ENCODE measurements at regions not wholly inside any gene's neighbourhood (a gene's known extent, or its start where the extent isn't known, plus 50 kb on each side); places are given as distances from the start of the nearest gene placed in this dataset.

GRCh38 chr5:74154526-74154925, 486.0 kb downstream of the ENC1 start:
- ATAC-seq (no peak), DNase-seq (no peak)
- 80 to 98% (median 82%) methylated on average over 3 of the region's 3 CpGs for WGBS, 4 donors
- intact Hi-C loops (cut with DNase I): no loop called here
- Histone ChIP-seq H3K4me1 (peaks cover 0 to 3% (median 0%) of the 10 kb centered on the region in 12 donors), H3K36me3 (no peaks in the 10 kb centered on the region), H3K27me3 (no peaks in the 10 kb centered on the region), H3K27ac (no peak overlapping the region), H3K9me3 (no peaks in the 10 kb centered on the region), H3K4me3 (no peak overlapping the region)
- TF ChIP-seq CTCF (IDR thresholded peaks at IDR 0.05) (no peak), POLR2A (IDR thresholded peaks at IDR 0.05) (no peak)

- WGBS, 4 donors: 65 to 76% (median 74%) methylated on average over 1 of the region's 1 CpG
- intact Hi-C loops (cut with DNase I): no loop called here
- Histone ChIP-seq H3K4me1 (peaks cover 0 to 3% (median 0%) of the 10 kb centered on the region in 12 donors), H3K9me3 (no peaks in the 10 kb centered on the region), H3K27ac (no peak overlapping the region), H3K27me3 (no peaks in the 10 kb centered on the region), H3K36me3 (no peaks in the 10 kb centered on the region), H3K4me3 (no peak overlapping the region)
- no peak for TF ChIP-seq POLR2A (IDR thresholded peaks at IDR 0.05)
- TF ChIP-seq CTCF (IDR thresholded peaks at IDR 0.05): no peak
- DNase-seq (no peak), ATAC-seq (no peak)
These were observed 487.2 kb downstream of the ENC1 start for GRCh38 chr5:74153255-74153790.

- Histone ChIP-seq H3K4me3 (no peak overlapping the region), H3K27me3 (no peaks in the 10 kb centered on the region), H3K9me3 (no peaks in the 10 kb centered on the region), H3K4me1 (peaks cover 0 to 4% (median 0%) of the 10 kb centered on the region in 12 donors), H3K36me3 (no peaks in the 10 kb centered on the region), H3K27ac (no peak overlapping the region)
- no peak for ATAC-seq
- TF ChIP-seq POLR2A (IDR thresholded peaks at IDR 0.05) (no peak), CTCF (IDR thresholded peaks at IDR 0.05) (no peak)
- intact Hi-C loops (cut with DNase I): no loop called here
- no peak for DNase-seq
- WGBS, 4 donors: 78 to 83% (median 80%) methylated on average over 6 of the region's 6 CpGs
These were observed 487.8 kb downstream of the ENC1 start for GRCh38 chr5:74152625-74153254.

- no peak for ATAC-seq
- 90 to 93% (median 92%) methylated on average over 4 of the region's 4 CpGs for WGBS, 4 donors
These were observed 488.4 kb downstream of the ENC1 start for GRCh38 chr5:74152136-74152535.

More at GRCh38 chr5:74152136-74152535, 488.4 kb downstream of the ENC1 start:
- Histone ChIP-seq H3K9me3 (no peaks in the 10 kb centered on the region), H3K4me3 (no peak overlapping the region), H3K36me3 (no peaks in the 10 kb centered on the region), H3K27me3 (no peaks in the 10 kb centered on the region), H3K4me1 (peaks cover 0 to 4% (median 0%) of the 10 kb centered on the region in 12 donors), H3K27ac (no peak overlapping the region)
- intact Hi-C loops (cut with DNase I): no loop called here
- no peak for DNase-seq
- TF ChIP-seq POLR2A (IDR thresholded peaks at IDR 0.05): no peak
- no peak for TF ChIP-seq CTCF (IDR thresholded peaks at IDR 0.05)
